ENCODE measurements at regions not wholly inside any gene's neighbourhood (a gene's known extent, or its start where the extent isn't known, plus 50 kb on each side); places are given as distances from the start of the nearest gene placed in this dataset.

DNA sequence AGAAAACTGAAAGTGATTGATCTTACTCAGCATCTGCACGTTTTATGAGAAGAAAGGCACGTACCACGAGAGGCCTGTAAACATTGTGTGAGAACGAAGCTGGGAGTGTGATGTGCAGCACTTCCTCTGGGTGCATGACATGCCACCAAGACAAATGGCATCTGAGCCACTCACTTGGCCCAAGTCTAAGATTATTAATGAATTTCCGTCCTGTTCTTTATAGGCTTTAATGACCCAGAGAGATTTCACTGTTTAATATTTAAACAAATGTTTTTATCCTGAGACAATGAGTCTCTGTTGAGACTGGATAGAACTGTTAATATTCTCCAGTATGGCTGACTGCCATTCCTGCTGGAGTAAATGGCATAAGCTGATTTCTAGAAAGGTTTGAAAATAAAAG, 172.6 kb upstream of the PHACTR1 start:
- no peak for TF ChIP-seq CTCF (IDR thresholded peaks at IDR 0.05)
- no peak for TF ChIP-seq EZH2 (IDR thresholded peaks at IDR 0.05; ENCODE audit: borderline replicate concordance, insufficient read depth, low read depth, low read length, poor library complexity, severe bottlenecking)
- CTCF ChIA-PET = no interaction called here
- Histone ChIP-seq H3K27me3 (replicated peaks in 1 of 4; ENCODE audit: control extremely low read depth in 1 of 4, control insufficient read depth in 3 of 4, insufficient read depth in 4 of 4, low read length in 3 of 4) (peaks cover 0 to 6% (median 2%) of the 10 kb centered on the region in 4 experiments), H3K27ac (ENCODE audit: low read length in 2 of 2) (no peak overlapping the region), H3K9me3 (ENCODE audit: control extremely low read depth in 1 of 3, control insufficient read depth in 2 of 3, insufficient read depth in 1 of 3, low read length in 2 of 3) (no peaks in the 10 kb centered on the region), H4K20me1 (ENCODE audit: control insufficient read depth, insufficient read depth, low read length, poor library complexity, severe bottlenecking) (no peaks in the 10 kb centered on the region), H2AFZ (ENCODE audit: insufficient read depth, low read depth, low read length, poor library complexity, severe bottlenecking) (no peak overlapping the region), H3K79me2 (ENCODE audit: control insufficient read depth, insufficient read depth, low read length) (no peaks in the 10 kb centered on the region), H3K4me2 (replicated peaks; ENCODE audit: low read depth, low read length, poor library complexity, severe bottlenecking) (no peak overlapping the region), H3K36me3 (replicated peaks in 1 of 2; ENCODE audit: control extremely low read depth in 1 of 2, control insufficient read depth in 1 of 2, extremely low read depth in 1 of 2, insufficient read depth in 2 of 2, low read length in 1 of 2) (no peaks in the 10 kb centered on the region), H3K9ac (ENCODE audit: low read length) (no peak overlapping the region), H3K4me3 (ENCODE audit: control extremely low read depth in 1 of 5, extremely low read depth in 1 of 5, insufficient read depth in 1 of 5, low read depth in 2 of 5, low read length in 4 of 5) (no peak overlapping the region), H3K4me1 (ENCODE audit: control insufficient read depth in 2 of 2, insufficient read depth in 2 of 2, low read length in 2 of 2) (no peaks in the 10 kb centered on the region)
- H3K27me3 Mint-ChIP-seq = peaks cover 33% of the 10 kb centered on the region
- H3K4me1 Mint-ChIP-seq = no peaks in the 10 kb centered on the region
- no peak overlapping the region for H3K27ac Mint-ChIP-seq
- DNase-seq = no peak
- no peaks in the 10 kb centered on the region for H3K9me3 Mint-ChIP-seq (ENCODE audit: insufficient read depth)
- ATAC-seq (ENCODE audit: low read depth) = no peak
- no peak overlapping the region for H3K4me3 Mint-ChIP-seq
- 60% methylated on average over 1 of the region's 5 CpGs for WGBS (ENCODE audit: insufficient coverage)
- intact Hi-C loops (cut with micrococcal nuclease) = no loop called here
- POLR2A ChIA-PET = no interaction called here

DNA sequence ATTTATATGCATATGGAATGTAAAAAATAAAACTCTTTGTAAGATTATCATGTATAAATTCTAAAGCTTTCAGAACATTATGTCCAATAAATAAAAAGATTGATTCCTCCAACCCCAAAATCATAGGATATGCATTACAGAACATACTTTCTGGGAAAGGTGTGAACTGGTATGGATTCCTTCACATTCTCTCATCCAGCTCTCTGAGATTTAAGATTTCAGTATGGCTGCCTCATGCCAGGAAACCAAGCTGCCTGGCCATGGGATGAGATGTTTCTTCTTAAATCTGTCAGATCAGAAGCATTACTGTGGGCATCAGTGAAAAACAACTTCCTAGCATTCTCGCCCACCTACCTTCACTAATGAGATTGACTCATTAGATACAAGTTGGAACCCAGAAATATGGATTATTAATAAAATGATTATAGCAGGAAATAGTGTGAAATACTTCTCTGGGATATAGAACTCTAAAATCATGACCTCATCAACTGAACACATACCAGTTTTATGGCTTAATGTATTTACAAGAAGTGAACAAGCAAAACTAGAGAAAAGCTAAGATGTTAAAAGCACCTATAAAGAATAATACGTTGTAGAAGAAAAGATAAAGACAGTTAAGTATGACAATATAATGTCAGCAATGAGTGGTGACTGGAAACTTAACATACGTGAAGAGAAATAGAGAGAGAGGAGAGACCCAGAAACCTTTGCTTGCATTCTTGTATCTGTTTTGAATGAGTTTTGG, 171.6 kb upstream of the PHACTR1 start:
- no peak overlapping the region for H3K4me2 ChIP-seq (replicated peaks; ENCODE audit: low read depth, low read length, poor library complexity, severe bottlenecking)
- ChIA-PET POLR2A (no interaction called here), CTCF (no interaction called here)
- H3K4me3 ChIP-seq (ENCODE audit: control extremely low read depth in 1 of 5, extremely low read depth in 1 of 5, insufficient read depth in 1 of 5, low read depth in 2 of 5, low read length in 4 of 5) = no peak overlapping the region
- no CpG with 5 or more reads among the region's 3 CpGs for WGBS (ENCODE audit: insufficient coverage)
- TF ChIP-seq EZH2 (IDR thresholded peaks at IDR 0.05; ENCODE audit: borderline replicate concordance, insufficient read depth, low read depth, low read length, poor library complexity, severe bottlenecking) (no peak), CTCF (IDR thresholded peaks at IDR 0.05) (no peak)
- no peak overlapping the region for H3K9ac ChIP-seq (ENCODE audit: low read length)
- ATAC-seq (ENCODE audit: low read depth) = no peak
- H3K79me2 ChIP-seq (ENCODE audit: control insufficient read depth, insufficient read depth, low read length) = no peaks in the 10 kb centered on the region
- no peak for DNase-seq
- Mint-ChIP-seq H3K4me1 (no peaks in the 10 kb centered on the region), H3K27me3 (peaks cover 29% of the 10 kb centered on the region), H3K9me3 (ENCODE audit: insufficient read depth) (no peaks in the 10 kb centered on the region), H3K4me3 (no peak overlapping the region), H3K27ac (no peak overlapping the region)
- no peaks in the 10 kb centered on the region for H4K20me1 ChIP-seq (ENCODE audit: control insufficient read depth, insufficient read depth, low read length, poor library complexity, severe bottlenecking)
- H2AFZ ChIP-seq (ENCODE audit: insufficient read depth, low read depth, low read length, poor library complexity, severe bottlenecking) = no peak overlapping the region
- intact Hi-C loops (cut with micrococcal nuclease) = no loop called here
- H3K36me3 ChIP-seq (replicated peaks in 1 of 2; ENCODE audit: control extremely low read depth in 1 of 2, control insufficient read depth in 1 of 2, extremely low read depth in 1 of 2, insufficient read depth in 2 of 2, low read length in 1 of 2) = no peaks in the 10 kb centered on the region
- peaks cover 0 to 4% (median 0%) of the 10 kb centered on the region in 3 donors for H3K9me3 ChIP-seq (ENCODE audit: control extremely low read depth in 1 of 3, control insufficient read depth in 2 of 3, insufficient read depth in 1 of 3, low read length in 2 of 3)
- no peak overlapping the region for H3K27ac ChIP-seq (ENCODE audit: low read length in 2 of 2)
- H3K27me3 ChIP-seq (replicated peaks in 1 of 4; ENCODE audit: control extremely low read depth in 1 of 4, control insufficient read depth in 3 of 4, insufficient read depth in 4 of 4, low read length in 3 of 4) = peaks cover 0 to 6% (median 2%) of the 10 kb centered on the region in 4 experiments
- H3K4me1 ChIP-seq (ENCODE audit: control insufficient read depth in 2 of 2, insufficient read depth in 2 of 2, low read length in 2 of 2) = no peaks in the 10 kb centered on the region
